Lower lobe of right lung (tissue), 2 donors: ENCODE measurements at regions not wholly inside any gene's neighbourhood (a gene's known extent, or its start where the extent isn't known, plus 50 kb on each side); places are given as distances from the start of the nearest gene placed in this dataset.

ENCODE experiments used
- ATAC-seq, 2 donors: fragments of 200-7000 bp; cut with Tn5 transposase; one replicate each; pipeline ENCODE4 v1.9.1; 2020 to 2022; ENCODE audit warnings: mild to moderate bottlenecking in 2 of 2, moderate library complexity in 2 of 2
- DNase-seq: peaks from one replicate; pipeline ENCODE4 v3.0.0-alpha.2; 2020
- H3K27ac ChIP-seq: fragments of 200-600 bp; one replicate; pipeline ENCODE4 v1.8.0; 2022
- H3K27me3 ChIP-seq: fragments of 200-600 bp; one replicate; pipeline ENCODE4 v1.8.0; 2022; ENCODE audit warnings: low read depth
- H3K36me3 ChIP-seq: fragments of 200-600 bp; one replicate; pipeline ENCODE4 v1.8.0; 2022; ENCODE audit warnings: mild to moderate bottlenecking
- H3K4me1 ChIP-seq: fragments of 200-600 bp; one replicate; pipeline ENCODE4 v1.8.0; 2022
- H3K4me3 ChIP-seq: fragments of 200-600 bp; one replicate; pipeline ENCODE4 v1.8.0; 2022; ENCODE audit warnings: mild to moderate bottlenecking
- H3K9me3 ChIP-seq: fragments of 200-600 bp; one replicate; pipeline ENCODE4 v1.8.0; 2022
- intact Hi-C: fragments of 100-400 bp; cut with DNase I; formaldehyde crosslinking; loops from one replicate; pipeline ENCODE4 v1.11.0; 2022
- TF ChIP-seq, protein P1 (sequence below): fragments of 200-600 bp; IDR thresholded peaks from one replicate; pipeline ENCODE4 v1.8.0; 2022; ENCODE audit warnings: antibody characterized with exemption, mild to moderate bottlenecking
- donor health status: DM: no; HTN: yes; CAD: no; lungs with severe emphysema.

DNA sequence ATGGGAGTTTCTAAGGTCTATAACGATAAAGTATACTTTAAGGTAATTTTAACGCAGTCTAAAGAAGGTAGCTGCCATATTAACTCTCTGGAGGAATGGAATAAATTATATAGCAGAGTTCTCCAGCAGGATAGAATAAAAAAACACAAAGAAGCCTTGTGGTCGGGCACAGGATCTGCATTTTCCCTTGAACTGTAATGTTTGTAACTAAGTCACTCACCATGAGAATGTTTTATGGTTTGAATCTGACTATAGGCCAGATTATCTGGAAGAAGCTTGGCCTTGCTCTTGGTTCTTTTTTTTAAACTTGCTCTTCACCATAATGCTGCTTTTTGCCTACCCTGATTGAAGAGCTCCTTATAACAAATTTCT lies 238.8 kb upstream of the NOX3 start:
- ATAC-seq = no peak
- H3K27ac ChIP-seq = no peak overlapping the region

DNA sequence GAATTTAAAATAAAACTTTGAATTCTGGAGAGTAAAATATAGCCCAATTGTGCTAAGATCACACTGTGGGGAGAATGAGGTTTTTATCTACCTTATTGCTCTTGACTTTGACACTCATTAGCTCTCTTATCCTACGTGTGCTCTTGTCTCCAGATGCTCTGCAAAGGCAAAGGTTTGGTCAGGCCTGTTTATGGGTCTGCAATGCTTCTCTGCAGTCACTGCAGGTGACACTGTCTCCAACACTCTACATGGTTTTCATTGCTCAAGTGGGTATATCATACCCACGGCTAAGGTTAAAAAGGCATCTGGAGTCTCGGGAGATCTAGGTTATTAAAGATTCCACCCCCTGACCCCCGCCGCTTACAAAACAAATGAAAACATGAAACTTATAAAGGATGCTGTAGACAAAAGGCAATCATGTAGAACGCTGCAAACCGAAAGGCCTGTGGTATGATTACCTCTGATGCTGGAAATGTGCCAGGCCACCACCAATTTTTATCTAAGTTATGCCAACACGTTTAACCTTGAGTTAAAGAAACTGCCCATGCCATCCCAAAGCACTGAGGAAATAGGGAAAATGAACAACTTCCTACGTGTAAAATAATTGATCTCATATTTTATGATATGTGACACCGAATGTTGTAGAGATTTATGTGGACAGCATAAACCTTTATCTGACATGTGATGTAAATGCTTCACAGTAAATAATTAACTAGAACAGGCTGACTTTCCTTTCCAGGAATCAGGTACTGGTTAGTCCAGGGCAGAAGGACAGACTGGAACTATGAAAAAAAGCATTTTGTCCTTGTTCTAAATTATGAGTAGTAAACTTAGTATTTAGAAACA lies 238.2 kb upstream of the NOX3 start:
- intact Hi-C loops = no loop called here
- no peak for ATAC-seq
- Histone ChIP-seq H3K9me3 (no peaks in the 10 kb centered on the region), H3K4me1 (no peaks in the 10 kb centered on the region), H3K27me3 (no peaks in the 10 kb centered on the region), H3K4me3 (no peak overlapping the region), H3K36me3 (no peaks in the 10 kb centered on the region), H3K27ac (no peak overlapping the region)
- DNase-seq = no peak
- TF ChIP-seq, protein P1, sequence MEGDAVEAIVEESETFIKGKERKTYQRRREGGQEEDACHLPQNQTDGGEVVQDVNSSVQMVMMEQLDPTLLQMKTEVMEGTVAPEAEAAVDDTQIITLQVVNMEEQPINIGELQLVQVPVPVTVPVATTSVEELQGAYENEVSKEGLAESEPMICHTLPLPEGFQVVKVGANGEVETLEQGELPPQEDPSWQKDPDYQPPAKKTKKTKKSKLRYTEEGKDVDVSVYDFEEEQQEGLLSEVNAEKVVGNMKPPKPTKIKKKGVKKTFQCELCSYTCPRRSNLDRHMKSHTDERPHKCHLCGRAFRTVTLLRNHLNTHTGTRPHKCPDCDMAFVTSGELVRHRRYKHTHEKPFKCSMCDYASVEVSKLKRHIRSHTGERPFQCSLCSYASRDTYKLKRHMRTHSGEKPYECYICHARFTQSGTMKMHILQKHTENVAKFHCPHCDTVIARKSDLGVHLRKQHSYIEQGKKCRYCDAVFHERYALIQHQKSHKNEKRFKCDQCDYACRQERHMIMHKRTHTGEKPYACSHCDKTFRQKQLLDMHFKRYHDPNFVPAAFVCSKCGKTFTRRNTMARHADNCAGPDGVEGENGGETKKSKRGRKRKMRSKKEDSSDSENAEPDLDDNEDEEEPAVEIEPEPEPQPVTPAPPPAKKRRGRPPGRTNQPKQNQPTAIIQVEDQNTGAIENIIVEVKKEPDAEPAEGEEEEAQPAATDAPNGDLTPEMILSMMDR = no peak

More for the DNA sequence above, 238.8 kb upstream of the NOX3 start:
- Histone ChIP-seq H3K9me3 (no peaks in the 10 kb centered on the region), H3K27me3 (no peaks in the 10 kb centered on the region), H3K36me3 (no peaks in the 10 kb centered on the region), H3K4me3 (no peak overlapping the region), H3K4me1 (no peaks in the 10 kb centered on the region)
- intact Hi-C loops = no loop called here
- no peak for DNase-seq
- TF ChIP-seq, protein P1 = no peak

DNA sequence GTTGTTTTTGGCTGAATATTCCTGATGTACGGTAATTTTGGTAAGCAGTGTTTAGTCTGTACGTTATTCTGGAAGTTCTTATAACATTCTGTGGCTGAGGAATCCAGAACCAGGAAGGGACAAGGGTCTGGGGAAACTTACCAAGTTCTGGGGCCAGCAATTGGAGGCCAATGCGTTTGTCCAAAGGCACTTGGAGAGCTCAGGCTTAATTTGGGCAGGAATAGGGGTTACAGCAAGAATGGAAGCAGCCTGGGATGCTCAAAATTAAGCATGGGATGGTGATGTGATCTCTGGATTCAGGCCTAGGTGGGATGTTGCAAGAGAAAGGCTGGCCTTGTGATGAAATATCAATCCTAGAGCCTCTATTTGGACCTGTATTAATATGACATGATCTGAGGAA lies 235.2 kb upstream of the NOX3 start:
- Histone ChIP-seq H3K36me3 (no peaks in the 10 kb centered on the region), H3K27me3 (no peaks in the 10 kb centered on the region), H3K4me3 (no peak overlapping the region), H3K4me1 (no peaks in the 10 kb centered on the region), H3K27ac (no peak overlapping the region), H3K9me3 (no peaks in the 10 kb centered on the region)
- TF ChIP-seq, protein P1 = no peak
- intact Hi-C loops = no loop called here
- DNase-seq = no peak
- ATAC-seq = no peak

DNA sequence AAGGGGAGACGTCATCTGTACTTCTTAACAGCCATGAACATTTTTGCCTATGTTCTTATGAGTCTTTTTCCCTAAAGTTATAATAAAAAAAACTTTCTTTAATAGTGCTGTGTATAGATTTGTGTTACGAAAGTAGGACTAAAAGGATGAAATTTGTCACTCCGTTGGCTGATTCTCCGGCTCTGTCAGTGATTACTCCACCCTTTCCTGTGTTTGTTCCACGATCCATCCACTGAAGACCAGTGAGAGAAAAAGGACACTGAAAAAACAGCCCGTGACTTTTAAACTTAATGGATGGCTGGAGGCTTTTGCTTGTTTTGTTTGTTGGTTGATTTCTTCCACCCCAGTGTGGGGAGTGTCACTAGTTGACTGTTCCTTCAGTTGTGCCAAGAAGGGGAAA lies 232.0 kb upstream of the NOX3 start:
- Histone ChIP-seq H3K27ac (no peak overlapping the region), H3K27me3 (no peaks in the 10 kb centered on the region), H3K9me3 (no peaks in the 10 kb centered on the region), H3K4me1 (no peaks in the 10 kb centered on the region), H3K36me3 (no peaks in the 10 kb centered on the region), H3K4me3 (no peak overlapping the region)
- DNase-seq = no peak
- no peak for ATAC-seq
- intact Hi-C loops = no loop called here
- TF ChIP-seq, protein P1 = no peak

DNA sequence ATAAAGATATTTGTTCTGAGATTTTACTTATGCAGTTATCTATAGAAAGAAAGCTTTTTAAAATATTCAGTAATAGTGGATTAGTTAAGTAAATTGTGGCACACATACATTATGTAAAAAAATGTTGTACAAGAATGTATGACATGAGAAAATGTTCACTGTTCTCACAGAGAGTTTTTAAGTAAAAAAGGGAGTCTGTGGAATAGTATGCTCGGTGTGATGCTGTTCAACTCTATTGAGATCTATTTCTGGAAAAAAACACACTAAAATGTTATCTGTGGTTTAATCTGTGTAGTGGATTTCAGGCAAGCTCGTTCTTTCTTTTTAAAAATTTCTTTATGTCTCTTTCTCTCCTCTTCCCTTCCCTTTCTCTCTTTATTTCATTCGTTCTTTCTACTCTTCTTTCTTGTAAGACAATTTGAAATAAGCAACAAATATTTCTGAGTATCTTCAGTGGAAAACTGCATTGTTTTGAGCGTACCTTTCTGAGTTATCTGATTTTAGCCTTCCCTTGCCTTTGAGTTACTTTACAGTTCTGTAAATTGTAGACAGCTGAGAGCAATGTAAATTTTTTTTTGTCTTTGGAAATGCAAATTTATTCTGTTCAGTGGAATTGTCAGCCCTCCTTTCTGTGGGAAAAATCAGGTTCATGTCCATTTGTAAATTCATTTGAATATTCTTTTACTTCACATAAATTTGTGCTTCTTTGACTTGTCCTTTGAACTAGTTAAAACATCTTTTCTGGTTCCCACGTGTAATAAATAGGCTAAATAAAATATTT lies 229.0 kb upstream of the NOX3 start:
- no peak for ATAC-seq
- Histone ChIP-seq H3K4me1 (no peaks in the 10 kb centered on the region), H3K27me3 (no peaks in the 10 kb centered on the region), H3K9me3 (no peaks in the 10 kb centered on the region), H3K36me3 (no peaks in the 10 kb centered on the region), H3K4me3 (no peak overlapping the region), H3K27ac (no peak overlapping the region)
- intact Hi-C loops = no loop called here
- DNase-seq = no peak
- TF ChIP-seq, protein P1 = no peak
